ENCODE measurements at regions not wholly inside any gene's neighbourhood (a gene's known extent, or its start where the extent isn't known, plus 50 kb on each side); places are given as distances from the start of the nearest gene placed in this dataset.

- intact Hi-C loops (cut with DNase I, micrococcal nuclease), result no loop called here
- H3K9me3 Mint-ChIP-seq (ENCODE audit: low read depth), result peaks cover 9% of the 10 kb centered on the region
- no peaks in the 10 kb centered on the region for H3K36me3 Mint-ChIP-seq (ENCODE audit: low read depth)
- no peak overlapping the region for H3K4me3 Mint-ChIP-seq
- no peak for DNase-seq
- H3K4me1 Mint-ChIP-seq, result no peaks in the 10 kb centered on the region
- ATAC-seq, result no peak
- no peaks in the 10 kb centered on the region for H3K27me3 Mint-ChIP-seq
- no peak overlapping the region for H3K27ac Mint-ChIP-seq
- ChIA-PET POLR2A (no interaction called here), CTCF (no interaction called here)
These were observed 80.2 kb downstream of the C6orf118 start for GRCh38 chr6:165229216-165229615.

- H3K27me3 Mint-ChIP-seq, result no peaks in the 10 kb centered on the region
- CTCF ChIA-PET, result no interaction called here
- H3K4me1 Mint-ChIP-seq, result no peaks in the 10 kb centered on the region
These were observed 81.6 kb downstream of the C6orf118 start for GRCh38 chr6:165227644-165228329.

GRCh38 chr6:165223736-165224135 is 85.7 kb downstream of the C6orf118 start:
- H3K36me3 Mint-ChIP-seq (ENCODE audit: low read depth), result no peaks in the 10 kb centered on the region
- POLR2A ChIA-PET, result no interaction called here
- no peaks in the 10 kb centered on the region for H3K4me1 Mint-ChIP-seq
- no peak for DNase-seq
- ATAC-seq, result no peak
- intact Hi-C loops (cut with DNase I, micrococcal nuclease), result no loop called here
- H3K4me3 Mint-ChIP-seq, result no peak overlapping the region
- no peaks in the 10 kb centered on the region for H3K27me3 Mint-ChIP-seq
- H3K9me3 Mint-ChIP-seq (ENCODE audit: low read depth), result peaks cover 6% of the 10 kb centered on the region
- CTCF ChIA-PET, result no interaction called here
- no peak overlapping the region for H3K27ac Mint-ChIP-seq

More at GRCh38 chr6:165227644-165228329, 81.6 kb downstream of the C6orf118 start:
- H3K27ac Mint-ChIP-seq, result no peak overlapping the region
- ATAC-seq, result no peak
- peaks cover 11% of the 10 kb centered on the region for H3K9me3 Mint-ChIP-seq (ENCODE audit: low read depth)
- H3K36me3 Mint-ChIP-seq (ENCODE audit: low read depth), result no peaks in the 10 kb centered on the region
- H3K4me3 Mint-ChIP-seq, result no peak overlapping the region
- no peak for DNase-seq
- intact Hi-C loops (cut with DNase I, micrococcal nuclease), result no loop called here
- POLR2A ChIA-PET, result no interaction called here

GRCh38 chr6:165223101-165223500 is 86.3 kb downstream of the C6orf118 start:
- Mint-ChIP-seq H3K4me1 (no peaks in the 10 kb centered on the region), H3K4me3 (no peak overlapping the region), H3K9me3 (ENCODE audit: low read depth) (peaks cover 7% of the 10 kb centered on the region), H3K36me3 (ENCODE audit: low read depth) (no peaks in the 10 kb centered on the region), H3K27ac (no peak overlapping the region), H3K27me3 (no peaks in the 10 kb centered on the region)
- no peak for DNase-seq
- ATAC-seq, result no peak
- ChIA-PET POLR2A (no interaction called here), CTCF (no interaction called here)
- intact Hi-C loops (cut with DNase I, micrococcal nuclease), result no loop called here

GRCh38 chr6:165222315-165223025 is 86.9 kb downstream of the C6orf118 start:
- no peak overlapping the region for H3K4me3 Mint-ChIP-seq
- no peak overlapping the region for H3K27ac Mint-ChIP-seq
- H3K4me1 Mint-ChIP-seq, result no peaks in the 10 kb centered on the region
- DNase-seq, result no peak
- intact Hi-C loops (cut with DNase I, micrococcal nuclease), result no loop called here
- POLR2A ChIA-PET, result no interaction called here
- no peak for ATAC-seq
- H3K9me3 Mint-ChIP-seq (ENCODE audit: low read depth), result peaks cover 8% of the 10 kb centered on the region
- H3K27me3 Mint-ChIP-seq, result no peaks in the 10 kb centered on the region
- CTCF ChIA-PET, result no interaction called here
- no peaks in the 10 kb centered on the region for H3K36me3 Mint-ChIP-seq (ENCODE audit: low read depth)

- DNase-seq, result no peak
- H3K27ac Mint-ChIP-seq, result no peak overlapping the region
- intact Hi-C loops (cut with DNase I, micrococcal nuclease), result no loop called here
- ATAC-seq, result no peak
- POLR2A ChIA-PET, result no interaction called here
- H3K9me3 Mint-ChIP-seq (ENCODE audit: low read depth), result peaks cover 6% of the 10 kb centered on the region
- no peaks in the 10 kb centered on the region for H3K36me3 Mint-ChIP-seq (ENCODE audit: low read depth)
- no peaks in the 10 kb centered on the region for H3K27me3 Mint-ChIP-seq
- CTCF ChIA-PET, result no interaction called here
- H3K4me1 Mint-ChIP-seq, result no peaks in the 10 kb centered on the region
- H3K4me3 Mint-ChIP-seq, result no peak overlapping the region
These were observed 89.4 kb downstream of the C6orf118 start for GRCh38 chr6:165220045-165220444.

GRCh38 chr6:165219629-165220028 is 89.8 kb downstream of the C6orf118 start:
- Mint-ChIP-seq H3K4me1 (no peaks in the 10 kb centered on the region), H3K27me3 (no peaks in the 10 kb centered on the region), H3K4me3 (no peak overlapping the region), H3K36me3 (ENCODE audit: low read depth) (no peaks in the 10 kb centered on the region), H3K27ac (no peak overlapping the region), H3K9me3 (ENCODE audit: low read depth) (peaks cover 6% of the 10 kb centered on the region)
- intact Hi-C loops (cut with DNase I, micrococcal nuclease), result no loop called here
- no peak for ATAC-seq
- ChIA-PET POLR2A (no interaction called here), CTCF (no interaction called here)
- DNase-seq, result no peak

GRCh38 chr6:165218829-165219228 is 90.6 kb downstream of the C6orf118 start:
- no peaks in the 10 kb centered on the region for H3K4me1 Mint-ChIP-seq
- H3K36me3 Mint-ChIP-seq (ENCODE audit: low read depth), result no peaks in the 10 kb centered on the region
- DNase-seq (no peak), ATAC-seq (no peak)
- ChIA-PET CTCF (no interaction called here), POLR2A (no interaction called here)
- H3K9me3 Mint-ChIP-seq (ENCODE audit: low read depth), result peaks cover 6% of the 10 kb centered on the region
- no peak overlapping the region for H3K27ac Mint-ChIP-seq
- H3K4me3 Mint-ChIP-seq, result no peak overlapping the region
- H3K27me3 Mint-ChIP-seq, result no peaks in the 10 kb centered on the region
- intact Hi-C loops (cut with DNase I, micrococcal nuclease), result no loop called here

GRCh38 chr6:165206798-165207197 is 102.6 kb downstream of the C6orf118 start:
- intact Hi-C loops (cut with DNase I, micrococcal nuclease), result no loop called here
- no peak overlapping the region for H3K4me3 Mint-ChIP-seq
- H3K36me3 Mint-ChIP-seq (ENCODE audit: low read depth), result no peaks in the 10 kb centered on the region
- CTCF ChIA-PET, result no interaction called here
- no peaks in the 10 kb centered on the region for H3K4me1 Mint-ChIP-seq
- no peak for ATAC-seq
- H3K9me3 Mint-ChIP-seq (ENCODE audit: low read depth), result no peaks in the 10 kb centered on the region
- H3K27ac Mint-ChIP-seq, result no peak overlapping the region
- no peaks in the 10 kb centered on the region for H3K27me3 Mint-ChIP-seq
- no peak for DNase-seq
- POLR2A ChIA-PET, result no interaction called here

GRCh38 chr6:165205632-165206031 is 103.8 kb downstream of the C6orf118 start:
- ChIA-PET POLR2A (no interaction called here), CTCF (no interaction called here)
- intact Hi-C loops (cut with DNase I, micrococcal nuclease), result no loop called here
- Mint-ChIP-seq H3K4me1 (no peaks in the 10 kb centered on the region), H3K9me3 (ENCODE audit: low read depth) (peaks cover 4% of the 10 kb centered on the region), H3K27ac (no peak overlapping the region), H3K36me3 (ENCODE audit: low read depth) (no peaks in the 10 kb centered on the region), H3K4me3 (no peak overlapping the region), H3K27me3 (no peaks in the 10 kb centered on the region)
- DNase-seq (no peak), ATAC-seq (no peak)

GRCh38 chr6:165204807-165205545 is 104.4 kb downstream of the C6orf118 start:
- Mint-ChIP-seq H3K9me3 (ENCODE audit: low read depth) (peaks cover 4% of the 10 kb centered on the region), H3K27me3 (no peaks in the 10 kb centered on the region), H3K27ac (no peak overlapping the region), H3K4me3 (no peak overlapping the region), H3K36me3 (ENCODE audit: low read depth) (no peaks in the 10 kb centered on the region), H3K4me1 (no peaks in the 10 kb centered on the region)
- intact Hi-C loops (cut with DNase I, micrococcal nuclease), result no loop called here
- DNase-seq (no peak), ATAC-seq (no peak)
- ChIA-PET POLR2A (no interaction called here), CTCF (no interaction called here)

- Mint-ChIP-seq H3K36me3 (ENCODE audit: low read depth) (no peaks in the 10 kb centered on the region), H3K4me1 (no peaks in the 10 kb centered on the region), H3K4me3 (no peak overlapping the region), H3K27ac (no peak overlapping the region), H3K9me3 (ENCODE audit: low read depth) (peaks cover 8% of the 10 kb centered on the region), H3K27me3 (no peaks in the 10 kb centered on the region)
- POLR2A ChIA-PET, result no interaction called here
- DNase-seq, result no peak
- intact Hi-C loops (cut with DNase I, micrococcal nuclease), result no loop called here
- CTCF ChIA-PET, result no interaction called here
- no peak for ATAC-seq
These were observed 109.2 kb downstream of the C6orf118 start for GRCh38 chr6:165200178-165200577.

Data from activated CD4-positive, alpha-beta T cell treated with anti-CD3 and anti-CD28 coated beads for 36 hours (primary cell).